Stimulated activated CD8-positive, alpha-beta memory T cell treated with anti-CD3 and anti-CD28 coated beads, Interleukin-15, amount 100 ng/mL, for 4 hours (primary cell): ENCODE measurements at regions not wholly inside any gene's neighbourhood (a gene's known extent, or its start where the extent isn't known, plus 50 kb on each side); places are given as distances from the start of the nearest gene placed in this dataset.

ENCODE experiments used
- DNase-seq, 2 donors: peaks; one replicate each; pipeline ENCODE4 v3.0.0-alpha.2; 2020; ENCODE audit warnings: low read depth in 2 of 2

- DNase-seq: no peak
Measured at GRCh38 chr13:97134364-97135095, 87.6 kb upstream of the MBNL2 start.

GRCh38 chr13:97135883-97136282 is 86.2 kb upstream of the MBNL2 start:
- no peak for DNase-seq

GRCh38 chr13:97136418-97136817 is 85.7 kb upstream of the MBNL2 start:
- DNase-seq: no peak

- DNase-seq: no peak
Measured at GRCh38 chr13:97139691-97140090, 82.4 kb upstream of the MBNL2 start.

- no peak for DNase-seq
Measured at GRCh38 chr13:97140131-97140530, 82.0 kb upstream of the MBNL2 start.

- DNase-seq: no peak
Measured at GRCh38 chr13:97140611-97141010, 81.5 kb upstream of the MBNL2 start.

GRCh38 chr13:97141097-97141496 is 81.0 kb upstream of the MBNL2 start:
- no peak for DNase-seq

GRCh38 chr13:97141564-97142005 is 80.5 kb upstream of the MBNL2 start:
- DNase-seq: no peak

- no peak for DNase-seq
Measured at GRCh38 chr13:97142452-97142851, 79.7 kb upstream of the MBNL2 start.

GRCh38 chr13:97145057-97145456 is 77.1 kb upstream of the MBNL2 start:
- DNase-seq: no peak

GRCh38 chr13:97148894-97149293 is 73.2 kb upstream of the MBNL2 start:
- DNase-seq: no peak

GRCh38 chr13:97160421-97160820 is 61.7 kb upstream of the MBNL2 start:
- DNase-seq: no peak

GRCh38 chr13:97161582-97162231 is 60.4 kb upstream of the MBNL2 start:
- no peak for DNase-seq

- DNase-seq: no peak
Measured at GRCh38 chr13:97165502-97166425, 56.4 kb upstream of the MBNL2 start.

- DNase-seq: no peak
Measured at GRCh38 chr13:97171136-97171535, 51.0 kb upstream of the MBNL2 start.
